ENCODE measurements at regions not wholly inside any gene's neighbourhood (a gene's known extent, or its start where the extent isn't known, plus 50 kb on each side); places are given as distances from the start of the nearest gene placed in this dataset.

- TF ChIP-seq ZNF146 (tag by site-specific recombination; IDR thresholded peaks at IDR 0.05): no peak
- TF ChIP-seq, protein P1, sequence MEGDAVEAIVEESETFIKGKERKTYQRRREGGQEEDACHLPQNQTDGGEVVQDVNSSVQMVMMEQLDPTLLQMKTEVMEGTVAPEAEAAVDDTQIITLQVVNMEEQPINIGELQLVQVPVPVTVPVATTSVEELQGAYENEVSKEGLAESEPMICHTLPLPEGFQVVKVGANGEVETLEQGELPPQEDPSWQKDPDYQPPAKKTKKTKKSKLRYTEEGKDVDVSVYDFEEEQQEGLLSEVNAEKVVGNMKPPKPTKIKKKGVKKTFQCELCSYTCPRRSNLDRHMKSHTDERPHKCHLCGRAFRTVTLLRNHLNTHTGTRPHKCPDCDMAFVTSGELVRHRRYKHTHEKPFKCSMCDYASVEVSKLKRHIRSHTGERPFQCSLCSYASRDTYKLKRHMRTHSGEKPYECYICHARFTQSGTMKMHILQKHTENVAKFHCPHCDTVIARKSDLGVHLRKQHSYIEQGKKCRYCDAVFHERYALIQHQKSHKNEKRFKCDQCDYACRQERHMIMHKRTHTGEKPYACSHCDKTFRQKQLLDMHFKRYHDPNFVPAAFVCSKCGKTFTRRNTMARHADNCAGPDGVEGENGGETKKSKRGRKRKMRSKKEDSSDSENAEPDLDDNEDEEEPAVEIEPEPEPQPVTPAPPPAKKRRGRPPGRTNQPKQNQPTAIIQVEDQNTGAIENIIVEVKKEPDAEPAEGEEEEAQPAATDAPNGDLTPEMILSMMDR (tag by site-specific recombination; IDR thresholded peaks at IDR 0.05): no peak
- no peak for TF ChIP-seq ZNF639 (tag by site-specific recombination; IDR thresholded peaks at IDR 0.05)
- TF ChIP-seq GFI1B (tag by site-specific recombination; IDR thresholded peaks at IDR 0.05): no peak
Measured at GRCh38 chr9:15104826-15105420, 194.7 kb upstream of the FREM1 start.
